ENCODE measurements at regions not wholly inside any gene's neighbourhood (a gene's known extent, or its start where the extent isn't known, plus 50 kb on each side); places are given as distances from the start of the nearest gene placed in this dataset.

GRCh38 chr1:63129184-63129583 is 193.2 kb upstream of the FOXD3 start:
- no peak for TF ChIP-seq CTCF (IDR thresholded peaks at IDR 0.05)
- TF ChIP-seq POLR2A (IDR thresholded peaks at IDR 0.05), result no peak

Measured in adrenal gland (tissue), 5 donors.